Fibroblast of lung (primary cell): ENCODE measurements at regions not wholly inside any gene's neighbourhood (a gene's known extent, or its start where the extent isn't known, plus 50 kb on each side); places are given as distances from the start of the nearest gene placed in this dataset.

Experiments used
- CTCF ChIP-seq, 2 donors: IDR thresholded peaks in 1 of 2; conservative IDR thresholded peaks in 1 of 2; 1 replicate in 1 of 2; 2 replicates in 1 of 2; pipeline ENCODE4 v1.5.1; 2011 to 2012; ENCODE audit warnings: low read length in 2 of 2, control low read depth in 1 of 2, inconsistent platforms in 1 of 2, low read depth in 1 of 2, mild to moderate bottlenecking in 1 of 2
- EZH2 ChIP-seq: IDR thresholded peaks from 2 replicates; pipeline ENCODE4 v1.5.1; 2012; ENCODE audit warnings: low read length, control low read depth, mild to moderate bottlenecking; ENCODE audit errors: missing control alignments

- TF ChIP-seq CTCF (conservative IDR thresholded peaks at IDR 0.05 in 1 of 2, IDR thresholded peaks at IDR 0.05 in 1 of 2; ENCODE audit: low read depth in 1 of 2, low read length in 2 of 2) (no peak), EZH2 (no peak)
Measured at GRCh38 chr5:167798448-167798847, 493.0 kb upstream of the WWC1 start.
